ENCODE measurements at regions not wholly inside any gene's neighbourhood (a gene's known extent, or its start where the extent isn't known, plus 50 kb on each side); places are given as distances from the start of the nearest gene placed in this dataset.

DNA sequence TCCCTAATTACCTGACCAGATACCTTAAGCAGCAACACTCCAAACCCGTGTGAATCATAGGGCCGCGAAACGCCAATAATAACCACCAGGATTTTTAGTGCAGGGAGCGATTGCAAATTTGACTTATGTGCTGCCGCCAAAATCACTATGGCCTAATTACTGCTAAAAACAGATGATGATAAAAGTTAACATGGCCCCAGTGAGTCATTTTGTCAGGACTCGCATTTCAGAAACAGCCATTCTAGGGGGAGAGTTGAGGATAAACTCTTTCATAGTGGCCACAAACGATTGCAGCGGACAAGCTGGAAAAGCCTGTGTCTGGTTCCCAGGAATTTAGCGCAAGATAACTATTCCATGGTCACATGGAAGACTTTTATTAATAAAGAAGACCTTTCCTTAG is 103.4 kb downstream of the HLX start:
- TF ChIP-seq CTCF (IDR thresholded peaks at IDR 0.05) (no peak), RXRA (IDR thresholded peaks at IDR 0.05; ENCODE audit: borderline replicate concordance, low read depth) (no peak), TCF12 (IDR thresholded peaks at IDR 0.05) (no peak)
- TF ChIP-seq, protein P1, sequence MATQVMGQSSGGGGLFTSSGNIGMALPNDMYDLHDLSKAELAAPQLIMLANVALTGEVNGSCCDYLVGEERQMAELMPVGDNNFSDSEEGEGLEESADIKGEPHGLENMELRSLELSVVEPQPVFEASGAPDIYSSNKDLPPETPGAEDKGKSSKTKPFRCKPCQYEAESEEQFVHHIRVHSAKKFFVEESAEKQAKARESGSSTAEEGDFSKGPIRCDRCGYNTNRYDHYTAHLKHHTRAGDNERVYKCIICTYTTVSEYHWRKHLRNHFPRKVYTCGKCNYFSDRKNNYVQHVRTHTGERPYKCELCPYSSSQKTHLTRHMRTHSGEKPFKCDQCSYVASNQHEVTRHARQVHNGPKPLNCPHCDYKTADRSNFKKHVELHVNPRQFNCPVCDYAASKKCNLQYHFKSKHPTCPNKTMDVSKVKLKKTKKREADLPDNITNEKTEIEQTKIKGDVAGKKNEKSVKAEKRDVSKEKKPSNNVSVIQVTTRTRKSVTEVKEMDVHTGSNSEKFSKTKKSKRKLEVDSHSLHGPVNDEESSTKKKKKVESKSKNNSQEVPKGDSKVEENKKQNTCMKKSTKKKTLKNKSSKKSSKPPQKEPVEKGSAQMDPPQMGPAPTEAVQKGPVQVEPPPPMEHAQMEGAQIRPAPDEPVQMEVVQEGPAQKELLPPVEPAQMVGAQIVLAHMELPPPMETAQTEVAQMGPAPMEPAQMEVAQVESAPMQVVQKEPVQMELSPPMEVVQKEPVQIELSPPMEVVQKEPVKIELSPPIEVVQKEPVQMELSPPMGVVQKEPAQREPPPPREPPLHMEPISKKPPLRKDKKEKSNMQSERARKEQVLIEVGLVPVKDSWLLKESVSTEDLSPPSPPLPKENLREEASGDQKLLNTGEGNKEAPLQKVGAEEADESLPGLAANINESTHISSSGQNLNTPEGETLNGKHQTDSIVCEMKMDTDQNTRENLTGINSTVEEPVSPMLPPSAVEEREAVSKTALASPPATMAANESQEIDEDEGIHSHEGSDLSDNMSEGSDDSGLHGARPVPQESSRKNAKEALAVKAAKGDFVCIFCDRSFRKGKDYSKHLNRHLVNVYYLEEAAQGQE (IDR thresholded peaks at IDR 0.05; ENCODE audit: low read depth, low read length) = no peak
